ENCODE measurements at regions not wholly inside any gene's neighbourhood (a gene's known extent, or its start where the extent isn't known, plus 50 kb on each side); places are given as distances from the start of the nearest gene placed in this dataset.

DNA sequence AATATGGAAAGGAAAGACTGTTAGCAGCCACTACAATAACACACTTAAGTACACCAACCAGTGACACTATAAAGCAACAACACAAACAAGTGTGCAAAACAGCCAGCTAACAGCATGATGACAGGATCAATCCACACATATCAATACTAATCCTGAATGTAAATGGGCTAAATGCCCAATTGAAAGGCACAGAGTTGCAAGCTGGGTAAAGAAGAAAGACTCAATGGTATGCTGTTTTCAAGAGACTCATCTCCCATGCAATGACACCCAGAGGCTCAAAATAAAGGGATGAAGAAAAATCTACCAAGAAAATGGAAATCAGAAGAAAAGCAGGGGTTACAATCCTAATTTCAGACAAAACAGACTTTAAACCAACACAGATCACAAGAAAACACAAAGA is 94.2 kb upstream of the ENPEP start:
- TF ChIP-seq CTCF (IDR thresholded peaks at IDR 0.05) (no peak), POLR2A (IDR thresholded peaks at IDR 0.05) (no peak)
